ENCODE measurements at regions not wholly inside any gene's neighbourhood (a gene's known extent, or its start where the extent isn't known, plus 50 kb on each side); places are given as distances from the start of the nearest gene placed in this dataset.

DNA sequence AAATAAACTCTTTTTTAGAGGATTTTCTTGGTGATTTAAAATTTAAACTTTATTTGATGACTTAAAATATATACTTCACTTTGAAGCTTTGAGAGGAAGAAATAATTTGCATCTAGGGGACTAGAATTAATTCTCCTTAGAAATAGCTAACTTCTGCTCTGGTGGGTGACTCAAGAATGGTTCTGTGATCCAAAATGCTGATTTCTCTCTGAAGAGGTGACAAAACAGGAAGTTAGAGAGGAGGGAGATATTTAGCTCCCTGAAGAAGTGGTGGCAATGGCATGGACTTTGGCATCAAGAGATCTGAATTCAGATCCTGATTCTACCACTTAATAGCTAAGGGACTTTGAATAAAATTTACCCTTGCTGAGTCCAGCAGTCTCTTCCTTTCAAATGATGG, 125.8 kb upstream of the ATP1B1 start:
- ATAC-seq: no peak
- TF ChIP-seq ZNF565 (CRISPR knock-in tag; conservative IDR thresholded peaks at IDR 0.05; ENCODE audit: low read depth) (no peak), SNAI2 (CRISPR knock-in tag; IDR thresholded peaks at IDR 0.05) (no peak), PPARA (CRISPR knock-in tag; IDR thresholded peaks at IDR 0.05; ENCODE audit: borderline replicate concordance) (no peak), ISL1 (CRISPR knock-in tag; IDR thresholded peaks at IDR 0.05) (no peak), BACH2 (CRISPR knock-in tag; IDR thresholded peaks at IDR 0.05; ENCODE audit: borderline replicate concordance) (no peak), PATZ1 (CRISPR knock-in tag; IDR thresholded peaks at IDR 0.05; ENCODE audit: borderline replicate concordance) (no peak)
- TF ChIP-seq, protein P1, sequence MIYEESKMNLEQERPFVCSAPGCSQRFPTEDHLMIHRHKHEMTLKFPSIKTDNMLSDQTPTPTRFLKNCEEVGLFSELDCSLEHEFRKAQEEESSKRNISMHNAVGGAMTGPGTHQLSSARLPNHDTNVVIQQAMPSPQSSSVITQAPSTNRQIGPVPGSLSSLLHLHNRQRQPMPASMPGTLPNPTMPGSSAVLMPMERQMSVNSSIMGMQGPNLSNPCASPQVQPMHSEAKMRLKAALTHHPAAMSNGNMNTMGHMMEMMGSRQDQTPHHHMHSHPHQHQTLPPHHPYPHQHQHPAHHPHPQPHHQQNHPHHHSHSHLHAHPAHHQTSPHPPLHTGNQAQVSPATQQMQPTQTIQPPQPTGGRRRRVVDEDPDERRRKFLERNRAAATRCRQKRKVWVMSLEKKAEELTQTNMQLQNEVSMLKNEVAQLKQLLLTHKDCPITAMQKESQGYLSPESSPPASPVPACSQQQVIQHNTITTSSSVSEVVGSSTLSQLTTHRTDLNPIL (CRISPR knock-in tag; IDR thresholded peaks at IDR 0.05; ENCODE audit: low read depth): no peak
- TF ChIP-seq, protein P2, sequence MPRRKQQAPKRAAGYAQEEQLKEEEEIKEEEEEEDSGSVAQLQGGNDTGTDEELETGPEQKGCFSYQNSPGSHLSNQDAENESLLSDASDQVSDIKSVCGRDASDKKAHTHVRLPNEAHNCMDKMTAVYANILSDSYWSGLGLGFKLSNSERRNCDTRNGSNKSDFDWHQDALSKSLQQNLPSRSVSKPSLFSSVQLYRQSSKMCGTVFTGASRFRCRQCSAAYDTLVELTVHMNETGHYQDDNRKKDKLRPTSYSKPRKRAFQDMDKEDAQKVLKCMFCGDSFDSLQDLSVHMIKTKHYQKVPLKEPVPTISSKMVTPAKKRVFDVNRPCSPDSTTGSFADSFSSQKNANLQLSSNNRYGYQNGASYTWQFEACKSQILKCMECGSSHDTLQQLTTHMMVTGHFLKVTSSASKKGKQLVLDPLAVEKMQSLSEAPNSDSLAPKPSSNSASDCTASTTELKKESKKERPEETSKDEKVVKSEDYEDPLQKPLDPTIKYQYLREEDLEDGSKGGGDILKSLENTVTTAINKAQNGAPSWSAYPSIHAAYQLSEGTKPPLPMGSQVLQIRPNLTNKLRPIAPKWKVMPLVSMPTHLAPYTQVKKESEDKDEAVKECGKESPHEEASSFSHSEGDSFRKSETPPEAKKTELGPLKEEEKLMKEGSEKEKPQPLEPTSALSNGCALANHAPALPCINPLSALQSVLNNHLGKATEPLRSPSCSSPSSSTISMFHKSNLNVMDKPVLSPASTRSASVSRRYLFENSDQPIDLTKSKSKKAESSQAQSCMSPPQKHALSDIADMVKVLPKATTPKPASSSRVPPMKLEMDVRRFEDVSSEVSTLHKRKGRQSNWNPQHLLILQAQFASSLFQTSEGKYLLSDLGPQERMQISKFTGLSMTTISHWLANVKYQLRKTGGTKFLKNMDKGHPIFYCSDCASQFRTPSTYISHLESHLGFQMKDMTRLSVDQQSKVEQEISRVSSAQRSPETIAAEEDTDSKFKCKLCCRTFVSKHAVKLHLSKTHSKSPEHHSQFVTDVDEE (CRISPR knock-in tag; IDR thresholded peaks at IDR 0.05): no peak

- TF ChIP-seq, protein P3, sequence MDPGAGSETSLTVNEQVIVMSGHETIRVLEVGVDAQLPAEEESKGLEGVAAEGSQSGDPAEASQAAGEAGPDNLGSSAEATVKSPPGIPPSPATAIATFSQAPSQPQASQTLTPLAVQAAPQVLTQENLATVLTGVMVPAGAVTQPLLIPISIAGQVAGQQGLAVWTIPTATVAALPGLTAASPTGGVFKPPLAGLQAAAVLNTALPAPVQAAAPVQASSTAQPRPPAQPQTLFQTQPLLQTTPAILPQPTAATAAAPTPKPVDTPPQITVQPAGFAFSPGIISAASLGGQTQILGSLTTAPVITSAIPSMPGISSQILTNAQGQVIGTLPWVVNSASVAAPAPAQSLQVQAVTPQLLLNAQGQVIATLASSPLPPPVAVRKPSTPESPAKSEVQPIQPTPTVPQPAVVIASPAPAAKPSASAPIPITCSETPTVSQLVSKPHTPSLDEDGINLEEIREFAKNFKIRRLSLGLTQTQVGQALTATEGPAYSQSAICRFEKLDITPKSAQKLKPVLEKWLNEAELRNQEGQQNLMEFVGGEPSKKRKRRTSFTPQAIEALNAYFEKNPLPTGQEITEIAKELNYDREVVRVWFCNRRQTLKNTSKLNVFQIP (CRISPR knock-in tag; IDR thresholded peaks at IDR 0.05; ENCODE audit: borderline replicate concordance, low read depth): no peak
- TF ChIP-seq, protein P1 (CRISPR knock-in tag; IDR thresholded peaks at IDR 0.05; ENCODE audit: low read depth): no peak
- no peak for TF ChIP-seq SNAI2 (CRISPR knock-in tag; IDR thresholded peaks at IDR 0.05)
- ATAC-seq: no peak
These were observed 123.7 kb upstream of the ATP1B1 start for GRCh38 chr1:168982778-168983177.

GRCh38 chr1:168987330-168987729, 119.2 kb upstream of the ATP1B1 start:
- ATAC-seq: no peak
- TF ChIP-seq ZNF565 (CRISPR knock-in tag; conservative IDR thresholded peaks at IDR 0.05; ENCODE audit: low read depth) (no peak), CSRNP3 (CRISPR knock-in tag; IDR thresholded peaks at IDR 0.05) (no peak), CSDC2 (CRISPR knock-in tag; IDR thresholded peaks at IDR 0.05) (no peak), ISL1 (CRISPR knock-in tag; IDR thresholded peaks at IDR 0.05) (no peak), OSR1 (CRISPR knock-in tag; IDR thresholded peaks at IDR 0.05) (no peak), ZFP30 (CRISPR knock-in tag; IDR thresholded peaks at IDR 0.05) (no peak), GLIS3 (CRISPR knock-in tag; IDR thresholded peaks at IDR 0.05) (no peak), RARB (CRISPR knock-in tag; IDR thresholded peaks at IDR 0.05) (no peak), SNAI2 (CRISPR knock-in tag; IDR thresholded peaks at IDR 0.05) (no peak), TOX (CRISPR knock-in tag; IDR thresholded peaks at IDR 0.05; ENCODE audit: borderline replicate concordance) (no peak), TCF4 (CRISPR knock-in tag; IDR thresholded peaks at IDR 0.05; ENCODE audit: borderline replicate concordance) (no peak), ZNF8 (CRISPR knock-in tag; IDR thresholded peaks at IDR 0.05) (no peak), PPARA (CRISPR knock-in tag; IDR thresholded peaks at IDR 0.05; ENCODE audit: borderline replicate concordance) (no peak), ARNTL (CRISPR knock-in tag; IDR thresholded peaks at IDR 0.05; ENCODE audit: borderline replicate concordance, low read depth) (no peak), ESRRG (CRISPR knock-in tag; IDR thresholded peaks at IDR 0.05) (no peak)
- TF ChIP-seq, protein P2 (CRISPR knock-in tag; IDR thresholded peaks at IDR 0.05): no peak
- TF ChIP-seq, protein P3 (CRISPR knock-in tag; IDR thresholded peaks at IDR 0.05; ENCODE audit: borderline replicate concordance, low read depth): no peak
- TF ChIP-seq, protein P1 (CRISPR knock-in tag; IDR thresholded peaks at IDR 0.05; ENCODE audit: low read depth): no peak
